GM18520 (cell line): ENCODE measurements at regions not wholly inside any gene's neighbourhood (a gene's known extent, or its start where the extent isn't known, plus 50 kb on each side); places are given as distances from the start of the nearest gene placed in this dataset.
"Not testable (repeated sequence)": the region's sequence is repeated elsewhere in the genome, so short reads cannot be mapped to it uniquely, and the experiment has no call there.

Experiments
- ATAC-seq: cut with Tn5 transposase; IDR thresholded peaks from one replicate; pipeline ENCODE4 v1.9.1; 2021; ENCODE audit not compliant: unreplicated experiment

GRCh38 chr9:86500667-86501435, 146.6 kb upstream of the TUT7 start:
- no peak for ATAC-seq

GRCh38 chr9:86500031-86500430, 145.8 kb upstream of the TUT7 start:
- no peak for ATAC-seq

GRCh38 chr9:86494644-86495111, 140.5 kb upstream of the TUT7 start:
- ATAC-seq = no peak

GRCh38 chr9:86491468-86492266, 137.5 kb upstream of the TUT7 start:
- no peak for ATAC-seq

GRCh38 chr9:86488794-86489193, 134.6 kb upstream of the TUT7 start:
- ATAC-seq = no peak

- ATAC-seq = no peak
Observed at GRCh38 chr9:86488345-86488744, 134.1 kb upstream of the TUT7 start.

GRCh38 chr9:86487838-86488233, 133.6 kb upstream of the TUT7 start:
- no peak for ATAC-seq

- ATAC-seq = no peak
Observed at GRCh38 chr9:86486891-86487837, 133.0 kb upstream of the TUT7 start.

- ATAC-seq = no peak
Observed at GRCh38 chr9:86485359-86485758, 131.1 kb upstream of the TUT7 start.

GRCh38 chr9:86483496-86483895, 129.3 kb upstream of the TUT7 start:
- ATAC-seq = no peak

- ATAC-seq = no peak
Observed at GRCh38 chr9:86481466-86481865, 127.3 kb upstream of the TUT7 start.

- ATAC-seq = not testable (repeated sequence)
Observed at GRCh38 chr9:86475255-86475654, 121.0 kb upstream of the TUT7 start.

- no peak for ATAC-seq
Observed at GRCh38 chr9:86471171-86471815, 117.1 kb upstream of the TUT7 start.

- ATAC-seq = no peak
Observed at GRCh38 chr9:86470326-86470725, 116.1 kb upstream of the TUT7 start.

GRCh38 chr9:86469476-86470250, 115.5 kb upstream of the TUT7 start:
- no peak for ATAC-seq

GRCh38 chr9:86464242-86464641, 110.0 kb upstream of the TUT7 start:
- ATAC-seq = no peak

- no peak for ATAC-seq
Observed at GRCh38 chr9:86460216-86461002, 106.2 kb upstream of the TUT7 start.

- ATAC-seq = no peak
Observed at GRCh38 chr9:86459599-86460155, 105.5 kb upstream of the TUT7 start.

GRCh38 chr9:86459191-86459590, 105.0 kb upstream of the TUT7 start:
- ATAC-seq = no peak
